Loucy (cell line): ENCODE measurements at regions not wholly inside any gene's neighbourhood (a gene's known extent, or its start where the extent isn't known, plus 50 kb on each side); places are given as distances from the start of the nearest gene placed in this dataset.

Experiments used
- H2AFZ ChIP-seq: fragments of 200-600 bp; sonication (generic); 2 replicates; pipeline ENCODE4 v1.6.0; 2016; ENCODE audit warnings: antibody characterized with exemption, mild to moderate bottlenecking, low read length, moderate library complexity
- H3F3A ChIP-seq: fragments of 200-600 bp; 2 replicates; pipeline ENCODE4 v1.6.0; 2016; ENCODE audit warnings: antibody characterized with exemption, low read depth, mild to moderate bottlenecking
- H3K27me3 ChIP-seq: fragments of 200-600 bp; sonication (generic); 2 replicates; pipeline ENCODE4 v1.6.1; 2014; ENCODE audit warnings: low read length, mild to moderate bottlenecking; ENCODE audit not compliant: insufficient read depth, poor library complexity, severe bottlenecking
- H3K36me3 ChIP-seq: fragments of 200-600 bp; sonication (generic); 2 replicates; pipeline ENCODE4 v1.6.1; 2016; ENCODE audit warnings: low read length; ENCODE audit not compliant: insufficient read depth
- H3K4me1 ChIP-seq: fragments of 200-600 bp; sonication (generic); 2 replicates; pipeline ENCODE4 v1.5.1; 2014; ENCODE audit warnings: low read length, mild to moderate bottlenecking; ENCODE audit not compliant: insufficient read depth, poor library complexity, severe bottlenecking
- H3K4me2 ChIP-seq: fragments of 200-600 bp; sonication (generic); 2 replicates; pipeline ENCODE4 v1.6.0; 2014; ENCODE audit warnings: antibody characterized with exemption, low read length, low read depth, mild to moderate bottlenecking; ENCODE audit not compliant: poor library complexity, severe bottlenecking
- H3K4me3 ChIP-seq: fragments of 200-600 bp; sonication (generic); 2 replicates; pipeline ENCODE4 v1.5.1; 2014; ENCODE audit warnings: low read length, mild to moderate bottlenecking, mixed read lengths; ENCODE audit not compliant: poor library complexity, severe bottlenecking
- H3K79me2 ChIP-seq: fragments of 200-600 bp; sonication (generic); 2 replicates; pipeline ENCODE4 v1.6.1; 2014; ENCODE audit warnings: low read length; ENCODE audit not compliant: insufficient read depth
- H3K9ac ChIP-seq: fragments of 200-600 bp; sonication (generic); 2 replicates; pipeline ENCODE4 v1.6.0; 2014; ENCODE audit warnings: mild to moderate bottlenecking, low read depth, low read length, moderate library complexity; ENCODE audit not compliant: poor library complexity, severe bottlenecking
- H3K9me2 ChIP-seq: fragments of 200-600 bp; sonication (generic); replicated peaks from 2 replicates; pipeline ENCODE4 v1.6.1; 2016; ENCODE audit warnings: low read depth, low read length, mixed read lengths
- H3K9me3 ChIP-seq: fragments of 200-600 bp; sonication (generic); 2 replicates; pipeline ENCODE4 v1.6.1; 2014; ENCODE audit warnings: mild to moderate bottlenecking, antibody characterized with exemption, low read length, low read depth; ENCODE audit not compliant: insufficient read depth
- H4K20me1 ChIP-seq: fragments of 200-600 bp; sonication (generic); 2 replicates; pipeline ENCODE4 v1.6.0; 2014; ENCODE audit warnings: antibody characterized with exemption, low read length, mild to moderate bottlenecking; ENCODE audit not compliant: insufficient read depth, poor library complexity, severe bottlenecking
- EZH2phosphoT487 ChIP-seq: fragments of 200-600 bp; IDR thresholded peaks from 2 replicates; pipeline ENCODE4 v1.6.1; 2018; ENCODE audit warnings: antibody characterized with exemption, mild to moderate bottlenecking, moderate library complexity, borderline replicate concordance
- TF ChIP-seq, protein P1 (sequence below): fragments of 200-600 bp; sonication (generic); conservative IDR thresholded peaks from 2 replicates; pipeline ENCODE4 v1.5.1; 2014; ENCODE audit warnings: mild to moderate bottlenecking, antibody characterized with exemption, low read length

- no peaks in the 10 kb centered on the region for H4K20me1 ChIP-seq
- no peaks in the 10 kb centered on the region for H3K79me2 ChIP-seq
- no peak overlapping the region for H3K4me3 ChIP-seq
- no peak for TF ChIP-seq EZH2phosphoT487
- TF ChIP-seq, protein P1, sequence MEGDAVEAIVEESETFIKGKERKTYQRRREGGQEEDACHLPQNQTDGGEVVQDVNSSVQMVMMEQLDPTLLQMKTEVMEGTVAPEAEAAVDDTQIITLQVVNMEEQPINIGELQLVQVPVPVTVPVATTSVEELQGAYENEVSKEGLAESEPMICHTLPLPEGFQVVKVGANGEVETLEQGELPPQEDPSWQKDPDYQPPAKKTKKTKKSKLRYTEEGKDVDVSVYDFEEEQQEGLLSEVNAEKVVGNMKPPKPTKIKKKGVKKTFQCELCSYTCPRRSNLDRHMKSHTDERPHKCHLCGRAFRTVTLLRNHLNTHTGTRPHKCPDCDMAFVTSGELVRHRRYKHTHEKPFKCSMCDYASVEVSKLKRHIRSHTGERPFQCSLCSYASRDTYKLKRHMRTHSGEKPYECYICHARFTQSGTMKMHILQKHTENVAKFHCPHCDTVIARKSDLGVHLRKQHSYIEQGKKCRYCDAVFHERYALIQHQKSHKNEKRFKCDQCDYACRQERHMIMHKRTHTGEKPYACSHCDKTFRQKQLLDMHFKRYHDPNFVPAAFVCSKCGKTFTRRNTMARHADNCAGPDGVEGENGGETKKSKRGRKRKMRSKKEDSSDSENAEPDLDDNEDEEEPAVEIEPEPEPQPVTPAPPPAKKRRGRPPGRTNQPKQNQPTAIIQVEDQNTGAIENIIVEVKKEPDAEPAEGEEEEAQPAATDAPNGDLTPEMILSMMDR, result no peak
- no peaks in the 10 kb centered on the region for H3K9me2 ChIP-seq
- no peaks in the 10 kb centered on the region for H3F3A ChIP-seq
- no peaks in the 10 kb centered on the region for H3K36me3 ChIP-seq
- H3K4me1 ChIP-seq, result no peaks in the 10 kb centered on the region
- no peaks in the 10 kb centered on the region for H3K9me3 ChIP-seq
- no peak overlapping the region for H2AFZ ChIP-seq
- no peaks in the 10 kb centered on the region for H3K27me3 ChIP-seq
- no peak overlapping the region for H3K9ac ChIP-seq
- H3K4me2 ChIP-seq, result no peak overlapping the region
Measured at GRCh38 chr4:89590128-89590527, 246.8 kb downstream of the SNCA start.

DNA sequence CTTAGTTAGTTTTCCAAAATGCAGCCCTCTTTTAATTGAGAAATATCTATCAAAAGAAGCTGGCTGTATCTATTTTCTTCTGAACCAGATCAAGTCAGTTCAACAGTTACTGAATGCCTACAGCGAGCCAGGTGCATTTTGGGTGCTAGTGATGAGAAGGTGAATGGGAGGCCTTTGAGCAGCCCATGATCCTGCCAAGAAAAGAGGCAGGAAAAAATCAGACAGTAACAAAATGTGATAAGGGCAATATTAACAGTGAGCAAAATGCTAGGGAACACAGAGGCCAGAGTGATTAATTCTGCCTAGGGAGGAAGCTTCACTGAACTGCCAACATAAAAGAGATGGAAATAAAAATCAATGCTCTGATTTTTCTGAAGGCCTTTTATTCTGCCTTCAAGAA lies 248.5 kb downstream of the SNCA start:
- TF ChIP-seq, protein P1, result no peak
- no peak for TF ChIP-seq EZH2phosphoT487
- H3K36me3 ChIP-seq, result no peaks in the 10 kb centered on the region
- H3F3A ChIP-seq, result no peaks in the 10 kb centered on the region
- H3K79me2 ChIP-seq, result no peaks in the 10 kb centered on the region
- H3K4me1 ChIP-seq, result no peaks in the 10 kb centered on the region
- H3K9me2 ChIP-seq, result no peaks in the 10 kb centered on the region
- no peak overlapping the region for H3K4me3 ChIP-seq
- H4K20me1 ChIP-seq, result no peaks in the 10 kb centered on the region
- no peaks in the 10 kb centered on the region for H3K9me3 ChIP-seq
- H3K4me2 ChIP-seq, result no peak overlapping the region
- H3K27me3 ChIP-seq, result no peaks in the 10 kb centered on the region
- H3K9ac ChIP-seq, result no peak overlapping the region
- H2AFZ ChIP-seq, result no peak overlapping the region

- Histone ChIP-seq H3K4me2 (no peak overlapping the region), H3K36me3 (no peaks in the 10 kb centered on the region), H3K79me2 (no peaks in the 10 kb centered on the region), H3K4me3 (no peak overlapping the region), H4K20me1 (no peaks in the 10 kb centered on the region), H3K4me1 (no peaks in the 10 kb centered on the region), H3F3A (no peaks in the 10 kb centered on the region), H3K9ac (no peak overlapping the region), H2AFZ (no peak overlapping the region), H3K27me3 (no peaks in the 10 kb centered on the region), H3K9me2 (no peaks in the 10 kb centered on the region), H3K9me3 (no peaks in the 10 kb centered on the region)
- no peak for TF ChIP-seq EZH2phosphoT487
- TF ChIP-seq, protein P1, result no peak
Measured at GRCh38 chr4:89587364-89587763, 249.6 kb downstream of the SNCA start.
